Neuron (in vitro differentiated cells): ENCODE measurements at regions not wholly inside any gene's neighbourhood (a gene's known extent, or its start where the extent isn't known, plus 50 kb on each side); places are given as distances from the start of the nearest gene placed in this dataset.
"Not testable (repeated sequence)": the region's sequence is repeated elsewhere in the genome, so short reads cannot be mapped to it uniquely, and the experiment has no call there.

ENCODE experiments used
- H2AFZ ChIP-seq: one replicate; pipeline ENCODE4 v1.6.1; 2013; ENCODE audit warnings: low read depth, mild to moderate bottlenecking, inconsistent platforms, low read length, moderate library complexity
- H3K27me3 ChIP-seq: one replicate; pipeline ENCODE4 v1.6.1; 2013; ENCODE audit warnings: low read length; ENCODE audit not compliant: insufficient read depth
- H3K36me3 ChIP-seq: one replicate; pipeline ENCODE4 v1.6.1; 2013; ENCODE audit warnings: low read length; ENCODE audit not compliant: insufficient read depth
- H3K4me1 ChIP-seq: one replicate; pipeline ENCODE4 v1.6.1; 2013; ENCODE audit warnings: low read length; ENCODE audit not compliant: insufficient read depth
- H3K4me3 ChIP-seq: 2 replicates; pipeline ENCODE4 v1.5.1; 2013; ENCODE audit warnings: mild to moderate bottlenecking, low read length, moderate library complexity
- H3K9me3 ChIP-seq: one replicate; pipeline ENCODE4 v1.6.1; 2013; ENCODE audit warnings: low read length

GRCh38 chr18:54433368-54433767, 75.7 kb downstream of the C18orf54 start:
- Histone ChIP-seq H3K4me1 (no peaks in the 10 kb centered on the region), H2AFZ (no peak overlapping the region), H3K36me3 (no peaks in the 10 kb centered on the region), H3K9me3 (no peaks in the 10 kb centered on the region), H3K4me3 (no peak overlapping the region), H3K27me3 (peaks cover 6% of the 10 kb centered on the region)

DNA sequence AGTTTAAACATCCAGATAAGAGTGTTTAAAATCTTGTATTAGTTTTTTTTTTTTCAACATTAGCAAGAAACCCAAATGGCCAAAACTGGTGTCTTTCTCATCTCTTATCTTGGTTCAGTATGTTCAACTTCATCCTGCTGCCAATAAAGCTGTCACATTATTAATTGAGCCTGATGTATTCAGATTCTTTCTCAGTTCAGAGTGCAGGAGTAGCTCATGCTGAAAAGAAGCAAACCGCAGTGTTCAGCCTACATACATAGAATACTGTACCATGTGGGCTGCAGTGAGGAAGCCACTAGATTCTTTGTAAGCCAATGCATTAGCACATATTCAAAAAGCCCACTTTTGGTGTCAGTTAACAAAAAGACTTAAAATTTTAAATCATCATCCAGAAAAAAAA, 76.2 kb downstream of the C18orf54 start:
- Histone ChIP-seq H3K9me3 (no peaks in the 10 kb centered on the region), H3K4me3 (no peak overlapping the region), H3K27me3 (peaks cover 7% of the 10 kb centered on the region), H3K36me3 (no peaks in the 10 kb centered on the region), H2AFZ (no peak overlapping the region), H3K4me1 (no peaks in the 10 kb centered on the region)

DNA sequence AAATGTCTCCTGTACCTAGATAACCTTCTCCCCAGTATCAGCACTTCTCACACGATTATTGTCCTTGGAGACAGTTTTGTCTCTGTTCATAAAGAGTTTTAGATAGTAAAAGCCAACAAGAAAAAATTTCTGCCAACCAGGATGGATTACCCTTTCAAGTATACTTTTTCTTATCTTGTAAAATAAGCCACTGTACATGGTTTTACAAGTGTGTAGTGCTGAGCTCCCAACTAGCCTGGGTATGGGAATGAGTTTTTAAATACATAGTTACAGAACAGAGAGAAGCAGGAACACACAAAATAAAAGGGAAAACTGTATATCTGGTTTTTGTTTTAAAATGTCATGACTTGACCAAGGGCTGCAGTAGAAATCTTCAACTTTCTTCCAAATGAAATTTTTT, 76.7 kb downstream of the C18orf54 start:
- Histone ChIP-seq H2AFZ (no peak overlapping the region), H3K27me3 (peaks cover 7% of the 10 kb centered on the region), H3K4me3 (no peak overlapping the region)

GRCh38 chr18:54436501-54436900, 78.8 kb downstream of the C18orf54 start:
- no peaks in the 10 kb centered on the region for H3K9me3 ChIP-seq
- no peak overlapping the region for H3K4me3 ChIP-seq
- no peaks in the 10 kb centered on the region for H3K36me3 ChIP-seq
- no peaks in the 10 kb centered on the region for H3K4me1 ChIP-seq
- H3K27me3 ChIP-seq: peaks cover 7% of the 10 kb centered on the region
- no peak overlapping the region for H2AFZ ChIP-seq

More for the DNA sequence above, 76.7 kb downstream of the C18orf54 start:
- Histone ChIP-seq H3K9me3 (no peaks in the 10 kb centered on the region), H3K36me3 (no peaks in the 10 kb centered on the region), H3K4me1 (no peaks in the 10 kb centered on the region)

- no peak overlapping the region for H3K4me3 ChIP-seq
- H3K4me1 ChIP-seq: peaks cover 14% of the 10 kb centered on the region
- H3K9me3 ChIP-seq: no peaks in the 10 kb centered on the region
- no peak overlapping the region for H2AFZ ChIP-seq
- peaks cover 3% of the 10 kb centered on the region for H3K27me3 ChIP-seq
- no peaks in the 10 kb centered on the region for H3K36me3 ChIP-seq
These were observed 82.6 kb downstream of the C18orf54 start for GRCh38 chr18:54440292-54440691.

DNA sequence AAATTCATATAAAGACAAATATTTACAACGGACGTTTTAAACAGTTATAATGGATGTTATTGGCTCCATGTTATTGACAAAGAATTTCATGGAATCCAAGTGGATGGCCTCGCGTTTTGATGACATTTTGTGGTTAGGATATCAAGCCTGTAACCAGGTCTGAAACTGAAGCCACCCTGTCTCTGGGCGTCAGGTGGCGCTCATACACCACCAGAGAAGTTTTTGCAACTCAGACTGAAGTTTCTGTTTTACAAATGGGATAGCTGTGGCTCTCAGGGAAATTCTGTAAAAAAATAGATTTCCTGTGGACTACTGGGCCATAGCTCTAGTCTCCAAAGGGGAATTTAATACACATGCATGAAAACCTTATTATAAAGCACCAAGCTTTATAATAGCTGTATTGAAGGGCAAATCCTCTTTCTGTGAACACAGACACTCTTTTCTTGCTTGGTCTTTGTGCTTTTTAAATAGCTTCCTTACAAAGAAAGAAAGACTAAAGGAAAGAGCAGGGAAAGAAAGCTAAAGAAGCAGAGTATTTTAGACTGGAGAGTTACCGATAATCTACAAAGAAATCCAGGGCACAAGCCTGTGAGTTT, 86.7 kb downstream of the C18orf54 start:
- Histone ChIP-seq H2AFZ (peak overlapping the region; percentile 56), H3K36me3 (no peaks in the 10 kb centered on the region), H3K27me3 (no peaks in the 10 kb centered on the region), H3K4me3 (no peak overlapping the region), H3K4me1 (peaks cover 14% of the 10 kb centered on the region), H3K9me3 (no peaks in the 10 kb centered on the region)

GRCh38 chr18:54453996-54454395, 96.3 kb downstream of the C18orf54 start:
- Histone ChIP-seq H3K4me1 (no peaks in the 10 kb centered on the region), H3K27me3 (no peaks in the 10 kb centered on the region), H3K9me3 (no peaks in the 10 kb centered on the region), H3K36me3 (no peaks in the 10 kb centered on the region), H2AFZ (no peak overlapping the region), H3K4me3 (no peak overlapping the region)

- no peak overlapping the region for H2AFZ ChIP-seq
- no peaks in the 10 kb centered on the region for H3K9me3 ChIP-seq
- H3K4me1 ChIP-seq: no peaks in the 10 kb centered on the region
These were observed 107.8 kb downstream of the C18orf54 start for GRCh38 chr18:54465502-54465901.

DNA sequence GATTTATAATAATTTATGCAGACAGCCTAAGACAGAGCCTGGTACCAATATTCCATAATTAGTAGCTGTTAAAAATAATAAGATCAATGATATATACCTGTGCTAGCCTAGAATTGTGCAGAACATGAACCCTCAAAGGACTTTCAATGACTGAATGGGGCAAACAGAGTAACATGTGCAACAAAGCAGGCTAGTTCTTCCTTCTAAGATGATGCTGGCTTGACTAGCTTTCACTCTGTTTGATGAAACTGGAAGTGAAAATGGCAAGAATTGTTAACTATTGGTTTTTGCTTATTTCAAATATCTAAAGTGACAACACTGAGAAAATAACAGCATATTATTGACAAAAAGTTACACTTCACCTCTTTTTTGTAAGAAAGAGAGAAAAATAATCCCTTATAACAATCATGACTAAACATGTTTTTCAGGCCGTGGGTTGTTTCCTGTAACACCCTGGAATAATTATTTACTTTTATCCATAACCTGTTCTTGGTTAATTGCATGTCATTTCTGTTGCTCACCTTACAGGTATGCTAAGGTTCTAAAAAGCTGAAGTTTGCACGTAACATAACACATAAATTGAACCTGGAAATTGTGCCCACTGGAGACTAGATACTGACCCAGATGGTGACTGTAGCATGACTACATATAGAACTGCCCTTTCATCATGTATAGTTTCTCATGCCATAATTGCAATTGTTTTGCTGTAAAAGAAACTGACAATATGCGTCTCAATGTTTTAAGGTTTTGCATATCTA, 108.7 kb downstream of the C18orf54 start:
- Histone ChIP-seq H3K4me1 (no peaks in the 10 kb centered on the region), H3K9me3 (no peaks in the 10 kb centered on the region), H3K36me3 (no peaks in the 10 kb centered on the region), H2AFZ (no peak overlapping the region), H3K4me3 (no peak overlapping the region), H3K27me3 (no peaks in the 10 kb centered on the region)

More at GRCh38 chr18:54465502-54465901, 107.8 kb downstream of the C18orf54 start:
- Histone ChIP-seq H3K36me3 (no peaks in the 10 kb centered on the region), H3K27me3 (no peaks in the 10 kb centered on the region), H3K4me3 (no peak overlapping the region)

- no peaks in the 10 kb centered on the region for H3K36me3 ChIP-seq
- no peak overlapping the region for H3K4me3 ChIP-seq
- peaks cover 10% of the 10 kb centered on the region for H3K4me1 ChIP-seq
- H2AFZ ChIP-seq: peak overlapping the region; percentile 36
- H3K9me3 ChIP-seq: no peaks in the 10 kb centered on the region
- no peaks in the 10 kb centered on the region for H3K27me3 ChIP-seq
These were observed 111.7 kb upstream of the DYNAP start for GRCh38 chr18:54479365-54479764.

GRCh38 chr18:54480616-54481015, 110.4 kb upstream of the DYNAP start:
- H3K9me3 ChIP-seq: no peaks in the 10 kb centered on the region
- H3K4me1 ChIP-seq: peaks cover 10% of the 10 kb centered on the region
- no peak overlapping the region for H3K4me3 ChIP-seq
- H3K27me3 ChIP-seq: no peaks in the 10 kb centered on the region
- no peak overlapping the region for H2AFZ ChIP-seq
- no peaks in the 10 kb centered on the region for H3K36me3 ChIP-seq

GRCh38 chr18:54502451-54502850, 88.6 kb upstream of the DYNAP start:
- H3K4me1 ChIP-seq, H3K9me3 ChIP-seq: not testable (repeated sequence)

GRCh38 chr18:54503131-54503894, 87.7 kb upstream of the DYNAP start:
- Histone ChIP-seq H3K36me3 (no peaks in the 10 kb centered on the region), H3K4me3 (no peak overlapping the region), H2AFZ (no peak overlapping the region), H3K9me3 (no peaks in the 10 kb centered on the region), H3K27me3 (no peaks in the 10 kb centered on the region), H3K4me1 (no peaks in the 10 kb centered on the region)

More at GRCh38 chr18:54502451-54502850, 88.6 kb upstream of the DYNAP start:
- not testable (repeated sequence) for H3K36me3 ChIP-seq, H3K27me3 ChIP-seq, H2AFZ ChIP-seq, H3K4me3 ChIP-seq
